Spleen (tissue), 7 donors: ENCODE measurements at regions not wholly inside any gene's neighbourhood (a gene's known extent, or its start where the extent isn't known, plus 50 kb on each side); places are given as distances from the start of the nearest gene placed in this dataset.

Source experiments
- POLR2A ChIP-seq, 3 donors: fragments of 450-650 bp; IDR thresholded peaks; one replicate each; pipeline ENCODE4 v1.5.1; 2017; ENCODE audit warnings: antibody characterized with exemption in 3 of 3, mild to moderate bottlenecking in 1 of 3
- TF ChIP-seq, protein P1 (sequence below), 11 experiments: fragments of 200-600 bp in 7 of 11; fragments of 450-650 bp in 4 of 11; sonication (generic) in 4 of 11; IDR thresholded peaks in 8 of 11; conservative IDR thresholded peaks in 3 of 11; 1 replicate in 7 of 11; 2 replicates in 4 of 11; pipeline versions ENCODE4 v1.4.0 to v1.8.0; 2016 to 2021; ENCODE audit warnings: antibody characterized with exemption in 11 of 11, inconsistent platforms in 4 of 11, mild to moderate bottlenecking in 1 of 11
- donor health status: DM: no; HTN: no; CAD: no; lungs with moderate emphysema.
- donor health status: DM: no; HTN: no; CAD: no.
- donor health status: DM: no; HTN: no; CAD: no.

DNA sequence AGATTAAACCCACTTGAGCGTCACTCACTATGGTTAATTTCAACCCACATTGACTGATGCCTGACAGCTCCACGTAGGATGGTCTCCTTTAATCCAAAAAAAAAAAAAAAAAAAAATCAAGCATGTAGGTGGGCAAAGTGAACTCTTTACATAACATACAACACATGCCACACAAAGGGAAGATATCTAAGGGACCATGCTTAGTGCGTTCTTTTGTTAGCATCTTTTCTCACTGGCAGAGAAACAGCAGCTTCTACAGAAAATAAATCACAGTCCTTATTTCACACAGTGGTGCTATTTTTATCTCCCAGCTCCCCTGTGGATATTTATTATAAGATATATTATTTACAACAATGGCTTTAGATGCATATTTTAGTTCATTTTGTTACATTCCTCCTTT is 652.0 kb upstream of the CELF2 start:
- no peak for TF ChIP-seq POLR2A (IDR thresholded peaks at IDR 0.05)
- TF ChIP-seq, protein P1, sequence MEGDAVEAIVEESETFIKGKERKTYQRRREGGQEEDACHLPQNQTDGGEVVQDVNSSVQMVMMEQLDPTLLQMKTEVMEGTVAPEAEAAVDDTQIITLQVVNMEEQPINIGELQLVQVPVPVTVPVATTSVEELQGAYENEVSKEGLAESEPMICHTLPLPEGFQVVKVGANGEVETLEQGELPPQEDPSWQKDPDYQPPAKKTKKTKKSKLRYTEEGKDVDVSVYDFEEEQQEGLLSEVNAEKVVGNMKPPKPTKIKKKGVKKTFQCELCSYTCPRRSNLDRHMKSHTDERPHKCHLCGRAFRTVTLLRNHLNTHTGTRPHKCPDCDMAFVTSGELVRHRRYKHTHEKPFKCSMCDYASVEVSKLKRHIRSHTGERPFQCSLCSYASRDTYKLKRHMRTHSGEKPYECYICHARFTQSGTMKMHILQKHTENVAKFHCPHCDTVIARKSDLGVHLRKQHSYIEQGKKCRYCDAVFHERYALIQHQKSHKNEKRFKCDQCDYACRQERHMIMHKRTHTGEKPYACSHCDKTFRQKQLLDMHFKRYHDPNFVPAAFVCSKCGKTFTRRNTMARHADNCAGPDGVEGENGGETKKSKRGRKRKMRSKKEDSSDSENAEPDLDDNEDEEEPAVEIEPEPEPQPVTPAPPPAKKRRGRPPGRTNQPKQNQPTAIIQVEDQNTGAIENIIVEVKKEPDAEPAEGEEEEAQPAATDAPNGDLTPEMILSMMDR (IDR thresholded peaks at IDR 0.05 in 8 of 11, conservative IDR thresholded peaks at IDR 0.05 in 3 of 11), result no peak
